MM.1S (cell line): ENCODE measurements at regions not wholly inside any gene's neighbourhood (a gene's known extent, or its start where the extent isn't known, plus 50 kb on each side); places are given as distances from the start of the nearest gene placed in this dataset.

Experiments used
- DNase-seq: peaks from one replicate; pipeline ENCODE4 v3.0.0-alpha.2; 2015
- H2AFZ ChIP-seq: fragments of 300-600 bp; sonication (generic); 2 replicates; pipeline ENCODE4 v1.6.0; 2016; ENCODE audit warnings: antibody characterized with exemption, low read length
- H3F3A ChIP-seq: fragments of 300-600 bp; sonication (generic); 2 replicates; pipeline ENCODE4 v1.6.1; 2016; ENCODE audit warnings: mild to moderate bottlenecking, antibody characterized with exemption, low read length, moderate library complexity, mixed read lengths; ENCODE audit not compliant: insufficient read depth
- H3K27ac ChIP-seq: fragments of 300-600 bp; sonication (generic); 2 replicates; pipeline ENCODE4 v1.5.1; 2016; ENCODE audit warnings: mild to moderate bottlenecking, low read length
- H3K27me3 ChIP-seq: fragments of 300-600 bp; sonication (generic); replicated peaks from 2 replicates; pipeline ENCODE4 v1.6.0; 2016; ENCODE audit warnings: low read length; ENCODE audit not compliant: insufficient read depth
- H3K36me3 ChIP-seq: fragments of 300-600 bp; sonication (generic); replicated peaks from 2 replicates; pipeline ENCODE4 v1.6.1; 2016; ENCODE audit warnings: mild to moderate bottlenecking, low read length, mixed read lengths; ENCODE audit not compliant: insufficient read depth
- H3K4me1 ChIP-seq: fragments of 300-600 bp; sonication (generic); 2 replicates; pipeline ENCODE4 v1.6.1; 2016; ENCODE audit warnings: low read length, mixed read lengths
- H3K4me2 ChIP-seq: fragments of 300-600 bp; sonication (generic); 2 replicates; pipeline ENCODE4 v1.6.0; 2016; ENCODE audit warnings: low read depth, low read length
- H3K4me3 ChIP-seq: fragments of 300-600 bp; sonication (generic); 2 replicates; pipeline ENCODE4 v1.5.1; 2016; ENCODE audit warnings: low read length, mixed read lengths
- H3K79me2 ChIP-seq: fragments of 300-600 bp; sonication (generic); 2 replicates; pipeline ENCODE4 v1.6.1; 2016; ENCODE audit warnings: mixed run types, low read length, mixed read lengths
- H3K9ac ChIP-seq: fragments of 300-600 bp; sonication (generic); 2 replicates; pipeline ENCODE4 v1.6.1; 2016; ENCODE audit warnings: low read length, mixed read lengths
- H3K9me2 ChIP-seq: fragments of 300-600 bp; sonication (generic); replicated peaks from 2 replicates; pipeline ENCODE4 v1.6.1; 2016; ENCODE audit warnings: mild to moderate bottlenecking, low read length, mixed read lengths; ENCODE audit not compliant: insufficient read depth
- H3K9me3 ChIP-seq: fragments of 300-600 bp; sonication (generic); replicated peaks from 2 replicates; pipeline ENCODE4 v1.6.1; 2016; ENCODE audit warnings: mild to moderate bottlenecking, low read length, mixed read lengths; ENCODE audit not compliant: insufficient read depth
- H4K20me1 ChIP-seq: fragments of 300-600 bp; sonication (generic); 2 replicates; pipeline ENCODE4 v1.6.1; 2016; ENCODE audit warnings: mild to moderate bottlenecking, low read length, moderate library complexity, mixed read lengths; ENCODE audit not compliant: insufficient read depth
- CTCF ChIP-seq: fragments of 300-600 bp; sonication (generic); IDR thresholded peaks from 2 replicates; pipeline ENCODE4 v1.5.1; 2016; ENCODE audit warnings: antibody characterized with exemption, low read length, mixed read lengths
- EZH2 ChIP-seq: fragments of 300-600 bp; sonication (generic); optimal IDR thresholded peaks from 2 replicates; pipeline ENCODE3; 2017; ENCODE audit warnings: low read depth, mild to moderate bottlenecking, antibody characterized with exemption, low read length, mixed read lengths
- EZH2phosphoT487 ChIP-seq: fragments of 300-600 bp; sonication (generic); IDR thresholded peaks from 2 replicates; pipeline ENCODE4 v1.6.1; 2018; ENCODE audit warnings: antibody characterized with exemption, low read length

DNA sequence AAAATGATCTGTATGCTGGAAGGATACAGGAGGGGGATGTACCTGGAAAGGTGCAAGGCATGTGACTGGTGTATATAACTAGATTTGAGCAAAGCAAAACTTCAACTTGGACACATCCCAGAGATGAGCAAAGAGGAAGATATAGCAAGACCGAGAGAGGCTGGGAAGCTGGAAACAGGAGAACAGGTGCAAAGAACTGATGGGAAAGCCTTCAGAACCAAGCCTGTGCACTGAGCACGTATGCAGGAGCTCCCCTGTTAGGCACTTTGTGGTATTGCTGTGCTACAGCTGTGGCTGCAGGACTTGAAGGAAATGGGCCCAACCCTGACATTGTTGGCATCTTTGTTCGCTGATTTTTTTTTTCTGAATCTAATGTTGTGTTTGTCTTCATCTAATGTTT, 120.7 kb upstream of the PWP1 start:
- Histone ChIP-seq H3K79me2 (no peaks in the 10 kb centered on the region), H2AFZ (no peak overlapping the region), H4K20me1 (no peaks in the 10 kb centered on the region), H3K9me3 (no peaks in the 10 kb centered on the region), H3F3A (no peaks in the 10 kb centered on the region), H3K4me2 (no peak overlapping the region), H3K4me1 (no peaks in the 10 kb centered on the region), H3K4me3 (no peak overlapping the region), H3K9me2 (no peaks in the 10 kb centered on the region), H3K9ac (no peak overlapping the region), H3K27me3 (no peaks in the 10 kb centered on the region), H3K36me3 (no peaks in the 10 kb centered on the region), H3K27ac (no peak overlapping the region)
- TF ChIP-seq CTCF, result peak; percentile 33
- TF ChIP-seq EZH2phosphoT487, result no peak
- peak; percentile 24 for DNase-seq

- no peaks in the 10 kb centered on the region for H3K36me3 ChIP-seq
- H2AFZ ChIP-seq, result no peak overlapping the region
- H3K9me2 ChIP-seq, result no peaks in the 10 kb centered on the region
- H3K4me2 ChIP-seq, result no peak overlapping the region
- H3K4me3 ChIP-seq, result no peak overlapping the region
- TF ChIP-seq CTCF (no peak), EZH2 (no peak), EZH2phosphoT487 (no peak)
- H3K27me3 ChIP-seq, result no peaks in the 10 kb centered on the region
- no peak overlapping the region for H3K9ac ChIP-seq
- DNase-seq, result no peak
- no peaks in the 10 kb centered on the region for H3K79me2 ChIP-seq
- no peak overlapping the region for H3K27ac ChIP-seq
- no peaks in the 10 kb centered on the region for H3F3A ChIP-seq
- no peaks in the 10 kb centered on the region for H3K9me3 ChIP-seq
- no peaks in the 10 kb centered on the region for H4K20me1 ChIP-seq
- H3K4me1 ChIP-seq, result no peaks in the 10 kb centered on the region
These were observed 120.0 kb upstream of the PWP1 start for GRCh38 chr12:107565551-107565950.

DNA sequence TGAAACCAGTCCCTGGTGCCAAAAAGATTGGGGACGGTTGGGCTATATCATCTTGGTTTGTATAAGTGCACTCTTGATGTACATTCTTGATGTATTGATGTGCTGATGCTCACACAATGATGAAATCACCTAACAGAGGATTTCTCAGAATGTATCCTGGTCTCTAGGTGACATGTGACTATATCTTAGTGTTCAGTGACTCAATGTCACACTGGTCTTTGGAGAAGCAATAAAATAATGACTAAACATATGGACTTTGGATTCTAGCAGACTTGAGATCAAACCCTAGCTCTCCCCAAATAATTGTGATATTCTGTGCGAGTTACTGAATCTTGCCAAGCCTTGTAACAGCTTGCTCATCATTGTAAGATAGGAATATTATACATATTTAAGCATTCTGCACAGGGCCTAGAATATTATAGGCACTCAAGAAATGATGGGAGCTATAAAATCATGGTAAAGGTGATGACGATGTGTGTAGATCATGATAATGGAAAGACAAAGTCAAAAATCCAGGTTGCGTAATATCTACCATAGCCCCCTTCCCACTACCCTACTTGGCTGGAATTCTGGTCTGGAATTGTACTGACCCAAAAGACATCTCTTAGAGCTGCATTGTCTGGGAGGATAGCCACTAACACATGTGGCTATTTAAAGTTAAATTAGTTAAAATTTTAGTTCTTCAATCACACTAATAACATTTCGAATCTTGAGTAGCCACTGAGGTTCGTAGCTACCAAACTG, 117.6 kb upstream of the PWP1 start:
- Histone ChIP-seq H3K9ac (no peak overlapping the region), H3F3A (no peaks in the 10 kb centered on the region), H3K4me3 (no peak overlapping the region), H3K4me2 (no peak overlapping the region), H3K36me3 (no peaks in the 10 kb centered on the region), H3K9me3 (no peaks in the 10 kb centered on the region), H3K79me2 (no peaks in the 10 kb centered on the region), H3K9me2 (no peaks in the 10 kb centered on the region), H4K20me1 (no peaks in the 10 kb centered on the region), H3K27me3 (no peaks in the 10 kb centered on the region), H3K27ac (no peak overlapping the region), H3K4me1 (no peaks in the 10 kb centered on the region), H2AFZ (no peak overlapping the region)
- TF ChIP-seq EZH2phosphoT487, result no peak
- TF ChIP-seq EZH2, result no peak
- no peak for TF ChIP-seq CTCF
- no peak for DNase-seq
